ENCODE measurements at regions not wholly inside any gene's neighbourhood (a gene's known extent, or its start where the extent isn't known, plus 50 kb on each side); places are given as distances from the start of the nearest gene placed in this dataset.

GRCh38 chr12:98464190-98464589 is 51.2 kb upstream of the TMPO start:
- H3K4me3 ChIP-seq = no peak overlapping the region
- H3K9me3 ChIP-seq (ENCODE audit: low read depth, low read length) = no peaks in the 10 kb centered on the region
- no peak overlapping the region for H3K9ac ChIP-seq (ENCODE audit: insufficient read length)
- H3K27ac ChIP-seq = no peak overlapping the region
- DNase-seq (ENCODE audit: low read depth, low spot score) = no peak
- H3K36me3 ChIP-seq (ENCODE audit: insufficient read depth, low read length) = no peaks in the 10 kb centered on the region
- no peak for TF ChIP-seq EZH2 (IDR thresholded peaks at IDR 0.05)
- no peak for TF ChIP-seq POLR2AphosphoS5 (IDR thresholded peaks at IDR 0.05; ENCODE audit: borderline replicate concordance, low read depth, low read length)
- no peak for TF ChIP-seq FOXP2 (optimal IDR thresholded peaks at IDR 0.05; ENCODE audit: control extremely low read depth, extremely low read length, insufficient read depth)

GRCh38 chr12:98465505-98465904 is 49.9 kb upstream of the TMPO start:
- no peak for TF ChIP-seq EZH2 (IDR thresholded peaks at IDR 0.05)
- no peak for TF ChIP-seq POLR2AphosphoS5 (IDR thresholded peaks at IDR 0.05; ENCODE audit: borderline replicate concordance, low read depth, low read length)

More at GRCh38 chr12:98465505-98465904, 49.9 kb upstream of the TMPO start:
- no peaks in the 10 kb centered on the region for H3K36me3 ChIP-seq (ENCODE audit: insufficient read depth, low read length)
- H3K9ac ChIP-seq (ENCODE audit: insufficient read length) = no peak overlapping the region
- H3K27ac ChIP-seq = no peak overlapping the region
- no peak for DNase-seq (ENCODE audit: low read depth, low spot score)
- no peaks in the 10 kb centered on the region for H3K9me3 ChIP-seq (ENCODE audit: low read depth, low read length)
- H3K4me3 ChIP-seq = no peak overlapping the region

Data from SK-N-MC (cell line).